Osteocyte (in vitro differentiated cells): ENCODE measurements at regions not wholly inside any gene's neighbourhood (a gene's known extent, or its start where the extent isn't known, plus 50 kb on each side); places are given as distances from the start of the nearest gene placed in this dataset.

Source experiments
- DNase-seq: peaks from one replicate; pipeline ENCODE4 v3.0.0; 2021; ENCODE audit warnings: mixed read lengths; ENCODE audit not compliant: unreplicated experiment; ENCODE audit errors: extremely low spot score
- H3K27ac Mint-ChIP-seq: one replicate; pipeline ENCODE4 v1.8.0; 2021; ENCODE audit warnings: mild to moderate bottlenecking, mixed read lengths; ENCODE audit not compliant: unreplicated experiment
- H3K27me3 Mint-ChIP-seq: one replicate; pipeline ENCODE4 v1.8.0; 2021; ENCODE audit warnings: mixed read lengths; ENCODE audit not compliant: unreplicated experiment
- H3K36me3 Mint-ChIP-seq: one replicate; pipeline ENCODE4 v1.8.0; 2021; ENCODE audit warnings: mixed read lengths; ENCODE audit not compliant: unreplicated experiment
- H3K4me1 Mint-ChIP-seq: one replicate; pipeline ENCODE4 v1.8.0; 2021; ENCODE audit warnings: mixed read lengths; ENCODE audit not compliant: unreplicated experiment
- H3K4me3 Mint-ChIP-seq: one replicate; pipeline ENCODE4 v1.8.0; 2021; ENCODE audit warnings: mild to moderate bottlenecking, moderate library complexity, mixed read lengths; ENCODE audit not compliant: unreplicated experiment
- H3K9me3 Mint-ChIP-seq: one replicate; pipeline ENCODE4 v1.8.0; 2021; ENCODE audit warnings: mixed read lengths; ENCODE audit not compliant: unreplicated experiment
- TF ChIP-seq, protein P1 (sequence below): fragments of 200-600 bp; sonication (generic); IDR thresholded peaks from 2 replicates; pipeline ENCODE4 v1.5.0; 2021; ENCODE audit warnings: antibody characterized with exemption, mild to moderate bottlenecking, moderate library complexity

DNA sequence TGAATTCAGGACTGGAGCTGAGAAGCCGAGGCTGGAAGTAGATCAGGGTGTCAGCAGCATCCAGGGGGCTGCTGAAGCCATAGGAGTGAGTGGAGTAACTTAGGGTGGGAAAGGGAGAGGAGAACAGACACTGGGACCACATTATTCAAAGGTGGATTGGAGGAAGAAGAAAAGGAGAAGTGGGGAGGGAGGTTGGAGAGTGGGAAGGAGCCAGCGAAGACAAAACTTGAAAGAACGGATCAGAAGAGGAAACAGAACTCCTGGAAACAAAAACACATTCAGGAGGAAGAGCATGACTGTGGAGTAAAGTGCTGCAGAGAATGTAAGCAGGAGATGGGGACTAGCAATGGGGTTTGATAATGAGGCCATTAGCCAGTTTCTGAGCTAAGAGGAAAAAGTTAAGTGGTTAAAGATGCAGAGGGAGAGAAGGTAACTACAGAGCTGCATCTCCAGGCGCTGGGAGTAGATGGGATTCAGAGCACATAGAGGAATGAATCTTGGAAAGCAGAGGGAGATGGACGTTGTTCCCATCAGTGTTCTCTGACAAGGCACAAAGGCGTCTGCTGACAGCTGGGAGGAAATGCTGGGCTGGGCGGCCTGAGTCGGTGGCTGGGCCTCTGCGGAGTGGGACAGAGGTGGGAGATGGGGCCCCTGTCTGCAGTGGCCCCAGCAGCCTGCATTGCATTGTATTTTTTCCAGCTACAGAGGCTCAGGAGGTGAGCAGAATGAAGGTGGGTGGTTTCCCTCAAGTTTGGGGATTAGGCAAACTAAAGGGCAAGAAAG is 63.1 kb upstream of the LEP start:
- Mint-ChIP-seq H3K27ac (no peak overlapping the region), H3K9me3 (no peaks in the 10 kb centered on the region), H3K27me3 (peaks cover 74% of the 10 kb centered on the region), H3K4me3 (no peak overlapping the region), H3K36me3 (no peaks in the 10 kb centered on the region), H3K4me1 (no peaks in the 10 kb centered on the region)
- DNase-seq, result no peak
- TF ChIP-seq, protein P1, sequence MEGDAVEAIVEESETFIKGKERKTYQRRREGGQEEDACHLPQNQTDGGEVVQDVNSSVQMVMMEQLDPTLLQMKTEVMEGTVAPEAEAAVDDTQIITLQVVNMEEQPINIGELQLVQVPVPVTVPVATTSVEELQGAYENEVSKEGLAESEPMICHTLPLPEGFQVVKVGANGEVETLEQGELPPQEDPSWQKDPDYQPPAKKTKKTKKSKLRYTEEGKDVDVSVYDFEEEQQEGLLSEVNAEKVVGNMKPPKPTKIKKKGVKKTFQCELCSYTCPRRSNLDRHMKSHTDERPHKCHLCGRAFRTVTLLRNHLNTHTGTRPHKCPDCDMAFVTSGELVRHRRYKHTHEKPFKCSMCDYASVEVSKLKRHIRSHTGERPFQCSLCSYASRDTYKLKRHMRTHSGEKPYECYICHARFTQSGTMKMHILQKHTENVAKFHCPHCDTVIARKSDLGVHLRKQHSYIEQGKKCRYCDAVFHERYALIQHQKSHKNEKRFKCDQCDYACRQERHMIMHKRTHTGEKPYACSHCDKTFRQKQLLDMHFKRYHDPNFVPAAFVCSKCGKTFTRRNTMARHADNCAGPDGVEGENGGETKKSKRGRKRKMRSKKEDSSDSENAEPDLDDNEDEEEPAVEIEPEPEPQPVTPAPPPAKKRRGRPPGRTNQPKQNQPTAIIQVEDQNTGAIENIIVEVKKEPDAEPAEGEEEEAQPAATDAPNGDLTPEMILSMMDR, result no peak

DNA sequence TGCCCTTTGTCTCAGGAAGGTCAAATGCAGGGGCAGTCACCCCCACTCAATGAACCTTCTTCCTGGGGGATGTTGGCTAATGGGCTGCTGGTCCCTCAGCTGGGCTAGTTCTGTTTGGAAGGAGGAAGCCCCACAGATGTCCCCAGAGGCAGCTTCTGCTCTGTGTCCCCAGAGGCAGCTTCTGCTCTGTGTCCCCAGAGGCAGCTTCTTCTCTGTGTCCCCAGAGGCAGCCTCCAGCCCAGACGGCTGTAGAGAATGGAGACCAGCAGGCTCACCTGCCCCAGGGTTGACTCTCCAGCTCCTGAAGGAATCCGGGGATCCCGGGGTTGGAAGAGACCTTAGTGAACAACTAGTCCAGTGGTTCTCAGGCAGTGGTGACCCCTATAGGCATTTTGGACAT is 62.5 kb upstream of the LEP start:
- no peaks in the 10 kb centered on the region for H3K4me1 Mint-ChIP-seq
- no peak overlapping the region for H3K4me3 Mint-ChIP-seq
- H3K27ac Mint-ChIP-seq, result no peak overlapping the region
- peaks cover 76% of the 10 kb centered on the region for H3K27me3 Mint-ChIP-seq
- no peaks in the 10 kb centered on the region for H3K36me3 Mint-ChIP-seq
- TF ChIP-seq, protein P1, result no peak
- DNase-seq, result no peak
- H3K9me3 Mint-ChIP-seq, result no peaks in the 10 kb centered on the region

DNA sequence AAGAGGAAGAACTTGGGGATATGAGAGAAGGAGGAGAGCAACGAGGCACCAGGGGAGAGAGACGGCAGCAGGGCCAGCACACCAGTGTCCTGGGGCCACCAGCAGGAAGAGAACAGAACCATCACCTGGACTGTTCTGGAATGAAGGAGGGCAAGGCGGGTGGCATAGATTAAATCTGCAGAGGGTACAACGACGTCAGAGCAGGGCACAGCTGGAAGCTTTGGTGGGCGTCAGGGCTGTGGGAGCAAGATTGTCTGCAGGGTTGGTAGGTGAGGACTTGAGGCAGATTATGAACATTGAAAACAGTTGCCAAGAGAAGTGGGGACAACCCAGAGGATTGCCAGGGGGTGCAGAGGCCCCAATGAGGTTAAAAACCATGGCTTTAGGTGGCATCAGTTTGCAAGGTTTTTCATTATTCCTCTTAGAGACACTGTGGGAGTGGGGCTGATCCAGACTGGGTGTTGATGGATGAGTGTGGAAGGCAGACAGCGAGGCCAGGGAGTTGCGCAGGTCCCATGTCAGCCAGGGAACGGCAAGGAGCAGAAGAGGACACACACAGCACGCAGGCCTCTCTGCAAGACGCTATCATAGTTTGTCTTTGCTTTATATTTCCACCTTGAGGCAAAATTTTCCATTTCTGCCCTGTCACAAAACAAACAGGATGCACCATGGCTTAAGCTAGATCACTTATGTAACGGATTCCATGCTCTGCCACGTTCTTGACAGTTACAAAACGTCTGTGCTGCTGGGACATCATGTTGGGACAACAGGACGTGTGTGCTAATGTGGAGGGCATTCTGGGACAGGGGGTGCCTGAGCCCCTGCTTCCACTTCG is 52.5 kb upstream of the LEP start:
- Mint-ChIP-seq H3K27ac (no peak overlapping the region), H3K27me3 (peaks cover 64% of the 10 kb centered on the region), H3K4me3 (no peak overlapping the region), H3K36me3 (no peaks in the 10 kb centered on the region), H3K9me3 (peaks cover 3% of the 10 kb centered on the region), H3K4me1 (no peaks in the 10 kb centered on the region)
- TF ChIP-seq, protein P1, result no peak
- DNase-seq, result no peak

DNA sequence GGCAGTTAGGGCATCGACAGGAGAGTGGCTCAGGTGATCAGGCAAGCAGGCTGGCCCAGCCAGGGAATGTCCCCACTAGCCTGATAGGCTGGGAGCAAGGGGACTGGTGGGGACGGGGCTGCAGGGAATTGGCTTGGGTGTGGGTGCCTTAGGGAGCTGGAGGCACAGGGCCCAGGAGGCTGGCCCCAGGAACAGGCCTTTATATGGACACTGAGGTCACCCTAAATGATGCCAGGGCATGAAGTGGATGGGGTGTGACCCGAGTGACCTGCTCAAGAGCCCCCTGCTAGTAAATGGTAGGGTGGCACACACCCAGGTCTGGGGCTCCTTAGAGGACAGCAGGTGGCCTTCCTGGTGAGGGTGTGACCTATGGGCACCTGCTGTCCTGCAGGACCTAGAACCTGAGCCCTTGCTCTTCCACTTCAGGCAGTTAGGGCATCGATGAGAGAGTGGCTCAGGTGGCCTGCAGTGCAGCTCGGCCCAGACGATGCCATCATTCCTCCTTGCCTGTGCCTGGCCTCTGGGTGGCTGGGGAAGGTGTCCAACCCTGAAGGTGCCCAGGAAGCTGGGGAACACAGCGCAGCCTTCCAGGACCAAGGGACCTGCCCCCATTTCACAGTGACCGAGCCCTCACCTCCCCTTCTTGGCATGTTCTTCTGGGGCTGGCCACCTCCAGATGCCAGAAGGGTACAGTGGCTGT is 51.7 kb upstream of the LEP start:
- no peak for DNase-seq
- H3K27ac Mint-ChIP-seq, result no peak overlapping the region
- no peaks in the 10 kb centered on the region for H3K4me1 Mint-ChIP-seq
- peaks cover 11% of the 10 kb centered on the region for H3K9me3 Mint-ChIP-seq
- H3K36me3 Mint-ChIP-seq, result no peaks in the 10 kb centered on the region
- H3K27me3 Mint-ChIP-seq, result peaks cover 62% of the 10 kb centered on the region
- TF ChIP-seq, protein P1, result no peak
- H3K4me3 Mint-ChIP-seq, result no peak overlapping the region
